Transverse colon (tissue), 4 donors: ENCODE measurements at regions not wholly inside any gene's neighbourhood (a gene's known extent, or its start where the extent isn't known, plus 50 kb on each side); places are given as distances from the start of the nearest gene placed in this dataset.

Experiments
- DNase-seq: peaks from one replicate; pipeline ENCODE4 v3.0.0-alpha.2; 2019
- H3K27ac ChIP-seq, 4 donors: fragments of 200-600 bp; sonication (generic); 2 replicates each; pipeline ENCODE4 v1.5.1; 2016 to 2018; ENCODE audit warnings: inconsistent platforms in 4 of 4
- H3K27me3 ChIP-seq: fragments of 200-600 bp; sonication (generic); 2 replicates; pipeline ENCODE4 v1.5.1; 2017; ENCODE audit warnings: inconsistent platforms
- H3K36me3 ChIP-seq, 4 donors: fragments of 200-600 bp; sonication (generic); 2 replicates each; pipeline ENCODE4 v1.5.1; 2017 to 2019; ENCODE audit warnings: inconsistent platforms in 4 of 4
- H3K4me1 ChIP-seq, 4 donors: fragments of 200-600 bp; sonication (generic); 2 replicates each; pipeline ENCODE4 v1.5.1; 2017 to 2020; ENCODE audit warnings: inconsistent platforms in 4 of 4
- H3K4me3 ChIP-seq, 4 donors: fragments of 200-600 bp; sonication (generic); 1 replicate in 1 of 4; 2 replicates in 3 of 4; pipeline versions ENCODE4 v1.5.1 to v1.6.1; 2017 to 2019; ENCODE audit warnings: inconsistent platforms in 4 of 4
- H3K9me3 ChIP-seq, 2 donors: fragments of 200-600 bp; sonication (generic); 2 replicates each; pipeline ENCODE4 v1.5.1; 2017 to 2019; ENCODE audit warnings: inconsistent platforms in 2 of 2
- EP300 ChIP-seq: sonication (generic); formaldehyde crosslinking; IDR thresholded peaks from one replicate; pipeline ENCODE4 v1.6.1; 2017; ENCODE audit warnings: antibody characterized with exemption, low read depth
- POLR2A ChIP-seq: fragments of 450-650 bp; IDR thresholded peaks from one replicate; pipeline ENCODE4 v1.6.1; 2016; ENCODE audit warnings: antibody characterized with exemption, mild to moderate bottlenecking, moderate library complexity
- POLR2AphosphoS5 ChIP-seq, 3 donors: sonication (generic); formaldehyde crosslinking; IDR thresholded peaks; one replicate each; pipeline ENCODE4 v1.6.1; 2016; ENCODE audit warnings: antibody characterized with exemption in 3 of 3
- WGBS, 2 donors: methylation state at CpG; one replicate each; pipeline ENCODE4 v1.1.5; 2018; ENCODE audit warnings: low coverage in 1 of 2; 5-methylcytosine and 5-hydroxymethylcytosine counted together
- in situ Hi-C, 4 donors: fragments of 200-750 bp; cut with MboI; loops; one replicate each; pipeline versions ENCODE4 v1.15.0 to v1.15.1; 2017; ENCODE audit warnings: low sequenced_read_pairs in 3 of 4, low pct_ligation_motif_present in 1 of 4, low pct_unique_long_range_greater_than_20kb in 1 of 4
- intact Hi-C: fragments of 100-400 bp; cut with DNase I; formaldehyde crosslinking; loops from one replicate; pipeline ENCODE4 v1.15.1; 2023; ENCODE audit warnings: low total_unique reads
- TF ChIP-seq, protein P1 (sequence below), 5 experiments: fragments of 200-600 bp in 3 of 5; fragments of 450-650 bp in 2 of 5; sonication (generic) in 3 of 5; IDR thresholded peaks; 1 replicate in 2 of 5; 2 replicates in 3 of 5; pipeline ENCODE4 v1.5.1; 2016 to 2017; ENCODE audit warnings: antibody characterized with exemption in 5 of 5, inconsistent platforms in 3 of 5, mild to moderate bottlenecking in 2 of 5, moderate library complexity in 1 of 5

- DNase-seq, result no peak
- H3K36me3 ChIP-seq, result no peaks in the 10 kb centered on the region
- intact Hi-C loops, result no loop called here
- no peak overlapping the region for H3K27ac ChIP-seq
- H3K4me1 ChIP-seq, result no peaks in the 10 kb centered on the region
- no peak overlapping the region for H3K4me3 ChIP-seq
- TF ChIP-seq EP300 (no peak), POLR2AphosphoS5 (IDR thresholded peaks at IDR 0.05) (no peak), POLR2A (no peak)
- TF ChIP-seq, protein P1, sequence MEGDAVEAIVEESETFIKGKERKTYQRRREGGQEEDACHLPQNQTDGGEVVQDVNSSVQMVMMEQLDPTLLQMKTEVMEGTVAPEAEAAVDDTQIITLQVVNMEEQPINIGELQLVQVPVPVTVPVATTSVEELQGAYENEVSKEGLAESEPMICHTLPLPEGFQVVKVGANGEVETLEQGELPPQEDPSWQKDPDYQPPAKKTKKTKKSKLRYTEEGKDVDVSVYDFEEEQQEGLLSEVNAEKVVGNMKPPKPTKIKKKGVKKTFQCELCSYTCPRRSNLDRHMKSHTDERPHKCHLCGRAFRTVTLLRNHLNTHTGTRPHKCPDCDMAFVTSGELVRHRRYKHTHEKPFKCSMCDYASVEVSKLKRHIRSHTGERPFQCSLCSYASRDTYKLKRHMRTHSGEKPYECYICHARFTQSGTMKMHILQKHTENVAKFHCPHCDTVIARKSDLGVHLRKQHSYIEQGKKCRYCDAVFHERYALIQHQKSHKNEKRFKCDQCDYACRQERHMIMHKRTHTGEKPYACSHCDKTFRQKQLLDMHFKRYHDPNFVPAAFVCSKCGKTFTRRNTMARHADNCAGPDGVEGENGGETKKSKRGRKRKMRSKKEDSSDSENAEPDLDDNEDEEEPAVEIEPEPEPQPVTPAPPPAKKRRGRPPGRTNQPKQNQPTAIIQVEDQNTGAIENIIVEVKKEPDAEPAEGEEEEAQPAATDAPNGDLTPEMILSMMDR (IDR thresholded peaks at IDR 0.05), result no peak
- 60 to 70% methylated on average over 10 of the region's 10 CpGs for WGBS, 2 donors
- H3K9me3 ChIP-seq, result no peaks in the 10 kb centered on the region
- in situ Hi-C loops, result no loop called here
- no peaks in the 10 kb centered on the region for H3K27me3 ChIP-seq
Observed at GRCh38 chr13:22461854-22462490, 718.8 kb upstream of the SGCG start.

DNA sequence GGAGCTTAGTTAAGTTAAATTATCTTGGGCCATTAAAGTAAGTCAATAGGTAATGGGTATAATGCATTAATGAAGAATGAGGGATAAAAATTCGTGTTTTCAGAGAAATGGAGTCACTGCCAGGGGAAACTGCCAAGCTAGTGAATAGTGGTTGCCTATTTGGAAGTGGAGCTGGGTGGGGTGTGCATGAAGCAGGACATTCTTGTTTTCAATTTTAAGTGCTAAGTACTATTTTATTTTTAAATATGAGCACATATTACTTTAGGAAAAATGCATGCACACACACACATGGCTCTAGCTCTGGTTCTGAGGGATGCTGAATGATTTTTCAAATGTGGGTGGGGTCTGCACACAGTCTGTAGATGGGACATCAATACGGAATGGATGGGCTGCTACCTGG is 717.7 kb upstream of the SGCG start:
- H3K27ac ChIP-seq, result no peak overlapping the region
- H3K9me3 ChIP-seq, result no peaks in the 10 kb centered on the region
- no peaks in the 10 kb centered on the region for H3K36me3 ChIP-seq
- no peak for TF ChIP-seq EP300
- TF ChIP-seq, protein P1 (IDR thresholded peaks at IDR 0.05), result no peak
- no peaks in the 10 kb centered on the region for H3K27me3 ChIP-seq
- DNase-seq, result no peak
- H3K4me3 ChIP-seq, result no peak overlapping the region
- H3K4me1 ChIP-seq, result no peaks in the 10 kb centered on the region
- intact Hi-C loops (no loop called here), in situ Hi-C loops (no loop called here)
- 0 to 39% methylated on average over 1 to 2 of the region's 2 CpGs for WGBS, 2 donors

GRCh38 chr13:22468045-22468444 is 712.7 kb upstream of the SGCG start:
- Histone ChIP-seq H3K27ac (no peak overlapping the region), H3K36me3 (no peaks in the 10 kb centered on the region), H3K4me1 (no peaks in the 10 kb centered on the region), H3K4me3 (no peak overlapping the region), H3K27me3 (no peaks in the 10 kb centered on the region), H3K9me3 (no peaks in the 10 kb centered on the region)
- no peak for DNase-seq
- TF ChIP-seq EP300 (no peak), POLR2A (no peak), POLR2AphosphoS5 (IDR thresholded peaks at IDR 0.05) (no peak)
- TF ChIP-seq, protein P1 (IDR thresholded peaks at IDR 0.05), result no peak
- intact Hi-C loops, result no loop called here
- in situ Hi-C loops, result no loop called here
- 25 to 32% methylated on average over 1 of the region's 1 CpG for WGBS, 2 donors

- H3K36me3 ChIP-seq, result no peaks in the 10 kb centered on the region
- no peaks in the 10 kb centered on the region for H3K4me1 ChIP-seq
- DNase-seq, result no peak
- intact Hi-C loops, result no loop called here
- TF ChIP-seq EP300, result no peak
- no peak for TF ChIP-seq POLR2AphosphoS5 (IDR thresholded peaks at IDR 0.05)
- TF ChIP-seq POLR2A, result no peak
- TF ChIP-seq, protein P1 (IDR thresholded peaks at IDR 0.05), result no peak
- no peaks in the 10 kb centered on the region for H3K27me3 ChIP-seq
- in situ Hi-C loops, result no loop called here
- H3K27ac ChIP-seq, result no peak overlapping the region
- H3K9me3 ChIP-seq, result no peaks in the 10 kb centered on the region
- no peak overlapping the region for H3K4me3 ChIP-seq
- WGBS, 2 donors, result 73% methylated on average over 4 of the region's 4 CpGs; no CpG with 5 or more reads in 1 of the 2 donors
Observed at GRCh38 chr13:22468824-22469223, 712.0 kb upstream of the SGCG start.
